GM19328 (cell line): ENCODE measurements at regions not wholly inside any gene's neighbourhood (a gene's known extent, or its start where the extent isn't known, plus 50 kb on each side); places are given as distances from the start of the nearest gene placed in this dataset.
"Not testable (repeated sequence)": the region's sequence is repeated elsewhere in the genome, so short reads cannot be mapped to it uniquely, and the experiment has no call there.

Experiments used
- ATAC-seq: cut with Tn5 transposase; IDR thresholded peaks from one replicate; pipeline ENCODE4 v1.9.1; 2021; ENCODE audit warnings: mild to moderate bottlenecking, moderate library complexity; ENCODE audit not compliant: unreplicated experiment

GRCh38 chr4:91653067-91653466 is 650.7 kb upstream of the GRID2 start:
- no peak for ATAC-seq

GRCh38 chr4:91681091-91681490 is 622.7 kb upstream of the GRID2 start:
- no peak for ATAC-seq

GRCh38 chr4:91681544-91681943 is 622.2 kb upstream of the GRID2 start:
- no peak for ATAC-seq

DNA sequence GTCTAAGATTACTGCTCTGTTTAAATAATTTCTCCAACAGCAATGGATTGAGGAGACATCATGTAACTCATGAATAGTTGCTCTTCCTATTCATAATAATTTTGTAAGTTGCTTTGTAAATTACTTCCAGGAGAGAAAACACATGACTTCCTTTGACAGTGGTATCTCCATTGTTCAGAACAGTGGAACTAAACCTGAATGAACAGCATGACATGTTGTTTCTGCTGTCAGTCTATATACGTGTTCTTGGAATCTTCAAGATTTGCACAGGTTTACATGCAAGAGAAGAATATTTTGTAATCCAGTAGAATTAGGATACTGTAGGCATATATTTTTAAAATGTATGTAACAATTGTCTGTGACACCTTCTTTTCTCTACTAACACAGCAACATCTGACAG is 618.8 kb upstream of the GRID2 start:
- ATAC-seq, result no peak

GRCh38 chr4:91688413-91688812 is 615.4 kb upstream of the GRID2 start:
- ATAC-seq, result no peak

DNA sequence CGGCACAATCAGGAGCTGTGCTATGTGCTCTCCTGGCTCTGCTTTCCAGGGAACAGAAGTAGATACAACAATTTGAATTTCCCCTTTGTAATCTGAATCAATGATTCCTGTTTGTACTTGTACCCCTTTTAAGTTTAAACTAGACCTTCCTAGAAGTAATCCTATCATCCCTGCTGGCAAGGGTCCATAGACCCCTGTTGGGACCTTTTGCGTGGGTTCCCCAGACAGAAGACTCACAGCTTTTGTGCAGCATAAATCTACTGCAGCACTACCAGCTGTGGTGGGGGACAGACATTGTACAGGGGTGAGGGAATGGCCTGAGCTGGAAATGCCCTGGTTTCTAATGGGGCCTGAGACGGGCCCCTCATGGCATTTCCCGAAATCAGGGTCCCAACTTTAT is 604.1 kb upstream of the GRID2 start:
- ATAC-seq, result not testable (repeated sequence)

- no peak for ATAC-seq
These were observed 573.9 kb upstream of the GRID2 start for GRCh38 chr4:91729851-91730250.

- ATAC-seq, result no peak
These were observed 569.1 kb upstream of the GRID2 start for GRCh38 chr4:91734682-91735081.

GRCh38 chr4:91738831-91739230 is 564.9 kb upstream of the GRID2 start:
- ATAC-seq, result not testable (repeated sequence)

GRCh38 chr4:91746551-91746950 is 557.2 kb upstream of the GRID2 start:
- no peak for ATAC-seq

DNA sequence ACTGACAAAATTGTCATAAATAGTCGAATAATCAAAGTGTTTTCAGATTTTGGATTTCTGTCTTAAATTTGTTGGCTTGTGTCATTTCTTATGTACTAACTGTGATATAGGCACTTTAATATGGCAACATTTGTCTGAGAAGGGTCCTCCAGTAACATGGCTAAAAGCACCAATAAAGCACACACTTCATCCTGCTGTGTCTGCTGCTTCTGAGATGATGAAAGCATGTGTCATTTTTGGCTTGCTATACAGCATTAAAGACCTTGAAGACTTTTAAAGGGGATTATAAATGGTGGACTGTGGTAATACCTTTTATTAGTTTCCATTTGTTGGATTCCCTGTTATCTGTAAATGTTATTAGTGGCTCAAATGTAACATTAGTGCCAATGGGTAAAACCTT is 551.8 kb upstream of the GRID2 start:
- ATAC-seq, result no peak

GRCh38 chr4:91754716-91755115 is 549.0 kb upstream of the GRID2 start:
- ATAC-seq, result no peak

DNA sequence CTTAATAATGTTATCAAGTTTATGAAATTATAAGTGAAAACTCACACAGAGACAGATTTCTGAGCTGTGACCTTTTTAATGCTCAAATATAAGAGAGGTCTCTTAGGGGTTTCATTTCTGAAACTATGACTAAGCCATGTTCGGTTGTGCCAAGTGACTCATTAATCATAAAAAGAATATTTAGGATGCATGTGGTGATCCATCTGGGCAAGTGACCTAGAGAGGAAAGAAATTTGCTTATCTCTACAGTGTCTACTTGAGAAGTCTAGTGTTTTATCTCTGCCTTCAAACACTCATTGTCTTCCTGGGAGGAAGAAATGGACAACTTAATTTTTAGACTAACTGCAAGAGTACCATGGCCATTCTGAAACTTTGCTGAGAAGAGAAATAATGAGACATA is 545.3 kb upstream of the GRID2 start:
- ATAC-seq, result no peak

- no peak for ATAC-seq
These were observed 539.7 kb upstream of the GRID2 start for GRCh38 chr4:91764085-91764484.

DNA sequence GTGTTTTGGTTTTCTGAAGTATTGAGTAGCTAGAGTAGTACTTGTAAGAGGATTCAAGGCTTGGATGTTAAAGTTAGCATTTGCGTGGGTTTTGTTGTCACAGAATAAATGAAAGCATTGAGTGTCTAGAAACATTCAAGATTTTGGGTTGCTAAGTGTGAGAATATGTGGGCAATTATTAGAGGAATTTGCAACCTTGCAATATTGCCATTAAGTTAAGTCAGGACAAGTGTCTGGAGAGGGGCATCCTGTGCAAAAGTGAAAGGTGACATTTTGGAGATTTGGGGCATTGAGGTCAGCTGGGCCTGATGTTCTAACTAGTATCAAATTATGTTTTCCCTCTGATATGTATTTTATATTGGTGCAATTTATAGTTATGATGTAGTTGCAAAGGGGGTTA is 533.9 kb upstream of the GRID2 start:
- no peak for ATAC-seq

GRCh38 chr4:91791631-91792030 is 512.1 kb upstream of the GRID2 start:
- not testable (repeated sequence) for ATAC-seq

DNA sequence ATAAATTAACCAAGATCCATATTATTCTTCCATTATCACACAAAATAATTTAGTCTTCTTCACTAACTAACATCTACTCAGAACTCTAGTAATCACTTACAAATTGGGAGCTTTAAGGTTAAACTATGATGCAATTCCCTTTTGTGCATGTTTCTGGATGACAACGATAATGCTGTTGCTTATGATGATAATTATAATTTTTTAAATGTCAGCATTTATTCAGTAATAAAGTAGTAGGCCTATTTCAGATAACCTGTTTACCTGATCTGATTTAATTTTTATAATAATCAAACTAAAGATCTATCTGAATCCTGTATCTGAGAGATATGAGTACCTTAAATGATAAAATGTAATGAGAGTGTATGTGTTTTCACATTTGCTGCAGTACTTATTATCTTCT is 507.8 kb upstream of the GRID2 start:
- ATAC-seq, result no peak

DNA sequence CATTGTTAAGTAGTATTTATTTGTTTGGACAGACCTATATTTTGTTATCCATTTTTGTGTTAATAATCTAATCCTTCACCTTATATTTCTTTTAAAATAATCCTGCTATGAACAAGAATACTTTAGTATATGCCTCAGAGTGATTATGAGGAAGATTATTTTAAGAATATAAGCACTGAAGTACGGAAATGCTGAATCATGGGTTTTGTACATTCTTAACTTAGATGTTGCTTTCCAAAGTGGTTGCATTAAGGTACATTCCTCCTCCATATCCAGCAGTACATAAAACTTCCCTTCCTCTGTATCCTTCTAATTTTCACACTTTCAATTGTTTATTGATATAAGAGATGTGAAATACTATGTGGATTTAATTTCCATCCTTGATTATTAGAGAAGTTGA is 491.4 kb upstream of the GRID2 start:
- no peak for ATAC-seq

DNA sequence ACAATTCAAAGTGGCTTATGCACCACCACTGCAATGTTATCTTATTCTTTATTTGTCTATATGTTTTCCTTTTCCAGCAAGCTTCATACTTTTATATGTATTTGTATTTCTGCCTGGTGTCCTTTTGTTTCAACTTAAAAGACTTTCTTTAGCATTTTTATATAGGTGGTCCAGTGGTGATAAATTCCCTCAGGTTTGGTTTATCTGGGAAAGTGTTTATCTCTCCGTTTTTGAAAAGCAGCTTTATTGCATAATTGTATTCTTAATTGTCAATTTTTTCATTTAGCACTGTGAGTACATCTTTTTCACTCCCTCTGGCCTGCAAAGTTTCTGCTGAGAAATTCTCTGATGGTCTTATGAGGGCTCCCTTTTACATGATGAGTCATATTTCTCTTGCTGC is 479.0 kb upstream of the GRID2 start:
- ATAC-seq, result no peak

DNA sequence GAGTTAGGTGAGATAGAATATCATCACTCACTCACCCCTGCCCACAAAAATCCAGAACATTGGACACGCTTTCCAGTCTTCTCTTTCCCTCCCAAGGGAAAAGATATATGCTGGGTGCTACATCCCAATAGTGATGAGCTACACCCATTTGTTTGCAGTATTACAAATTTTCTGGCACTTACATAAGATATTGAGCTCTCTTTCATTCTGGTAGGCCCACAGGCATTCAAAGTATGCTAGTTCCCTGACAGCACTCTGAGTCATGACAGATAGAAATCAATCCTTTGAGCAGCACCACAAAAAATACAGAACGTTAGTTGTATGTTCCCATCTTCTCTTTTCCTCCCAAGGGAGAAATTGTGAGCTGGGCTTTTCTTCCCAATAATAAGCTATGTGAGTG is 477.6 kb upstream of the GRID2 start:
- ATAC-seq, result no peak

GRCh38 chr4:91827914-91828313 is 475.9 kb upstream of the GRID2 start:
- no peak for ATAC-seq

GRCh38 chr4:91829531-91829930 is 474.2 kb upstream of the GRID2 start:
- ATAC-seq, result no peak

- no peak for ATAC-seq
These were observed 472.9 kb upstream of the GRID2 start for GRCh38 chr4:91830681-91831395.
